Kidney glomerular epithelial cell (primary cell): ENCODE measurements at regions not wholly inside any gene's neighbourhood (a gene's known extent, or its start where the extent isn't known, plus 50 kb on each side); places are given as distances from the start of the nearest gene placed in this dataset.
"Not testable (repeated sequence)": the region's sequence is repeated elsewhere in the genome, so short reads cannot be mapped to it uniquely, and the experiment has no call there.

ENCODE experiments used
- DNase-seq: peaks from one replicate; lab custom pipeline; 2025; lab: John Stamatoyannopoulos, UW

DNA sequence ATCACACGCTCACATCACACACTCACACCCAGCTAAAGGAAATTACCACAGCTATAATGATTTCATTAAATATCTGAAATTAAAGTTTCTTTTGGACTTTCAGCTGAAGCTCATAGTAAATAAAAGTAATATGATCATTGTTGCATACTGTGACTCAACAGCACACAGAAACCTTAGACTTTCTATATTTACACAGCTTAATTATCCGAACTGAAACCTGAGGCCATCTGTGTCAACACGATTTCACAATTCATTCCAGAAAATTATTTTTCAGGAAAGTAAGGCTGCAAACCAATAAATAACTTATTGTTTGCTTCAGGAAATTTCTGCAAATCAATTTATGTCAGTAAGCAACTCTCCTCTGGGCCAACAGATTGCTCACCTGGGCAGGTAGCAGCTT lies 1352.2 kb upstream of the CDH18 start:
- DNase-seq, result not testable (repeated sequence)

GRCh38 chr5:21336478-21336877 lies 1348.5 kb upstream of the CDH18 start:
- DNase-seq, result not testable (repeated sequence)

DNA sequence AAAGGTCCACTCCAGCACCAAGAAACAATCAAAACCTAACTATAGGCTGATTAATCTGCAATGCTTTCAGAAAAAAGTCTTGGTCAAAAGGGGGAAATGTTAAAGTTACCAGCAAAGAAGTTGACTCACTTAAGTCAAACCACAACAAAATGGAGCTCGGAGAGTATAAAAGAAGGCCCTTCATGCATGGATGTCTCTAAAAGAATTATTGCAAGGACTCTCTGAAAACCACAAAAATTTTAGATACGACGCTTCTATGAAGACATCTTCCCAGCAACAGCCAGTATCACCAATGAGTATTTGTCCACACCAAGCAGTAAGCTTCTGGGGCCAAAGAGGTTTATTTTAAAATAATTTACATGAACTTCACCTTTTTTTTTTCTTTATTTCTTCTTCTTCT lies 1327.4 kb upstream of the CDH18 start:
- DNase-seq, result not testable (repeated sequence)

- not testable (repeated sequence) for DNase-seq
These were observed 1313.2 kb upstream of the CDH18 start for GRCh38 chr5:21301205-21301604.

- not testable (repeated sequence) for DNase-seq
These were observed 1286.4 kb upstream of the CDH18 start for GRCh38 chr5:21274361-21274760.

DNA sequence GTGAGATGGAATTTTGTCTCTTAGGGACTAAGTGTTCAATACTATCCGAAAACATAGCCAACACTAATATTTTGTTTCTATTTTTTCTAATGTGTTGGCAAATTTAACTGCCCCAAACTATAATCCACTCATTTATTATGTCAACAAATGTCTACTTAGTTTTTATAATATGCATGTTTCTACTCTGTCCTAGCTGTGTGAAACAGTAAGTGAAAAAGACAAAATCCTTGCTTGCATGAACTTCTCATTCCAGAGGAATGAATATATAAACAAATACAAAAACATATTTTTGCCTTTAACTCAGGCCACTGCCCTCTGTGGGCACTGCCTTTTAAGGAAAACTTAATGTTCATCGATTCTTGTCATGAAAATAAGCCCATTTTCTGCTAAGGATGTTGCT lies 1275.4 kb upstream of the CDH18 start:
- no peak for DNase-seq

GRCh38 chr5:21254161-21254560 lies 1266.2 kb upstream of the CDH18 start:
- no peak for DNase-seq

DNA sequence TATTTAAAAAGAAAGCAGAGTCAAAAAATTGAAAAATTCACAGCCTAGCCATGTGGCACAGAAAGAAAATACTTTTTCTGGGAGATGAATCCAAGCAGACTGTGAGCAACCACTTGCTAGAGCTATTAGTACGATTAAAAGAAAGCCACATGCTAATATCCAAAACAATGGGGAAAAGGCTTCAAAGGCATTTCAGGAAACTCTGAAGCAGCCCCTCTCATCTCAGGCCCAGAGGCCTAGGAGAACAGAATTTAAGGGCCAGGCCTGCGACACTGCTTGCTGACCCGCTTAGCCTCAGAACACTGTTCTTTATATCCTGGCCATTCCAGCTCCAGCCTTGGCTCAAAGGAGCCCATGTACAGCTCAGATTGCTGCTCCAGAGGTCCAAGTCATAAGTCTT lies 1257.0 kb upstream of the CDH18 start:
- DNase-seq, result no peak

DNA sequence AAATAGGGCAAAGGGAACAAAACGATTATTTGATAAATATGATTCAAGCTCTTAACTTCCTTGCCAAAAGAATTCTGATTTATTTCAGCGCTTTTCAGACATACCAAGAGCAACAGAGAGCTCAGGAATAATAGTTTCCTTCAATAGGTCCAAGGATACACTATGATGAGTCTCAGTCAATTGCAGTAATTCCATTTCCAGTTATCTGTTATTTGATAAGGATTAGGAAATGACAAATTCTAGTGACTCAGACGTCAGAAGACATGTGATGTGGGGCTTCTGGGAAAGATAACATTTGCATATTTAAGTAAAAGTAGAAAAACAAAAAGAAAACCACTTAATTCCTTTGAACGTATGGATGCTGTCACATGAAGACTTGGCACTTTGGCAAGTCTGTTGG lies 1250.8 kb upstream of the CDH18 start:
- DNase-seq, result no peak

GRCh38 chr5:21237461-21237860 lies 1249.5 kb upstream of the CDH18 start:
- DNase-seq, result no peak

DNA sequence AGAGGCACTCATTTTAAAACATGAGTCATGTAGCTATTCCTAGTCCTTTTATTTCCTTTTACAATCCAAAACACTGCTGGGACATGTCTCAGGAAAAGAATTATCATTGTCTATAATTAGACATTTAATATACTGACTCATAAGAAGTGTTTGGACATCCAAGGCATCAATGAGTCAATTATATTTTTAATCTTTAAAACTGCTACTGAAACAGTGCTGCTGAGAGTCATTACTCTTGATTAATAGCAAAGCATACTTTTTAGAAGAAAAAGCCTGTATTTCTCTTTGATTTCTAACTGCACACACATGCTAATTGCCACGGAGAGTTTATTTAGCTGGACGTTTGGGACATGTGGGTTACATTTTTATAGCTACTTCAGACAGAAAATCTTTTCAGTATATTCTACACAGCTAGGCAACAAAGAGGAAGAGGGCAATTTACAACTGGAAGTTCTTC lies 1249.0 kb upstream of the CDH18 start:
- no peak for DNase-seq

DNA sequence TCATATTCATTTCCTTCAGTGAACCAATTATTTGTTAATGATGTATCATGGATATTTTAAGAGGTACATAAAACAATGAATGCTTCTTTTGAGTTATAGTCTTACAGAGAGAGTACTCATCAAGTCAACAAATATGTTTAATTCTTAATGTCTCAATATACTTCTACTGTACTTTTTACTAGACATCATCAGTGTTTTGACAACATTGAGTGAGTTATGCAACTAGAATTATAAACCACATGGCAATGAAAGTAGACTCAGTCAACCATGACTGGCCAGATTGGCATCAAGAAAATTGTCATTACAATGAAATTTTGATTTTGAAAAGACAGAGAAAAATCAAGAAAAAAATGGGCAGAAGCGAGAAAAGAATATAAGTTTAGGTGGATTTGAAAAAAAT lies 1248.1 kb upstream of the CDH18 start:
- no peak for DNase-seq

DNA sequence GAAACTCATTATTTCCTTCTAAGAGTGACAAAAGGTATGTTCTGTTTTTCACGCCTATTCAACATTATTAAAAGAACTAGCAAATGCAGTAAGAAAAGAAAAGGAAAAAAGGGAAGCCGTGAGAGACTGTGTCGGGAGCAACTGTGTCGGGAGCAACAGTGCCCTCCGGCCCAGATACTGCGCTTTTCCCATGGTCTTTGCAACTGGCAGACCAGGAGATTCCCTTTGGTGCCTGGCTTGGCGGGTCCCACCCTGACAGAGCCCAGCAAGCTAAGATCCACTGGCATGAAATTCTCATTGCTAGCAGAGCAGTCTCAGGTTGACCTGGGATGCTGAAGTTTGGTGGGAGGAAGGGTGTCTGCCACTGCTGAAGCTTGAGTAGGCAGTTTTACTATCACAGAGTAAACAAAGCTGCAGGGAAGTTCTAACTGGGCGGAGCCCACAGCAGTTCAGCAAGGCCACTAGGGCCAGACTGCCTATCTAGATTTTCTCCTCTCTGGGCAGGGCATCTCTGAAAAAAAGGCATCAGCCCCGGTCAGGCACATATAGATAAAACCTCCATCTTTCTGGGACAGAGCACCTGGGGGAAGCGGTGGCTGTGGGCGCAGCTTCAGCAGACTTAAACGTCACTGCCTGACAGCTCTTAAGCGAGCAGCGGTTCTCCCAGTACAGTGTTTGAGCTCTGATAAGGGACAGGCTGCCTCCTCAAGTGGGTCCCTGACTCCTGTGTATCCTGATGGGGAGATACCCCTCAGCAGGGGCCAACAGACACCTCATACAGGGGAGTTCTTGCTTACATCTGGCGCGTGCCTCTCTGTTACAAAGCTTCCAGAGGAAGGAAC lies 1237.4 kb upstream of the CDH18 start:
- DNase-seq, result no peak

DNA sequence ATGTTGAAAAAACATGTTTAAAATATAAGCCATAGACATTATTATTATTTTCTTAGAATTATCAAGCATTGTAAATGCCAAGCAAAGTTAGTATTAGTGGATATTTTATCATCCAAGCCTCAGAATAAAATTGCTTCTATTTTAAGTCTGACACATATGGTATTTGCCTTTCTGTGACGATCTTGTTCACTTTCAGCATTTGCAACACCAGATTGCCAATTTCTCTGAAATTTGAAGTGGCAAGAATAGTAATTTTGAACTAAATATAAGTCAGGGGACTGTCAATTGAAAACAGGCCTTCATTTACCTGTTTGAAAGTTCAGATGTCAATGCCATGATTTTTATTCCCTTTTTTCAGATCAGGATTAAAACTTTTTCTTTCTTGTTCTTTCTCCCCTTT lies 1233.6 kb upstream of the CDH18 start:
- DNase-seq, result no peak

DNA sequence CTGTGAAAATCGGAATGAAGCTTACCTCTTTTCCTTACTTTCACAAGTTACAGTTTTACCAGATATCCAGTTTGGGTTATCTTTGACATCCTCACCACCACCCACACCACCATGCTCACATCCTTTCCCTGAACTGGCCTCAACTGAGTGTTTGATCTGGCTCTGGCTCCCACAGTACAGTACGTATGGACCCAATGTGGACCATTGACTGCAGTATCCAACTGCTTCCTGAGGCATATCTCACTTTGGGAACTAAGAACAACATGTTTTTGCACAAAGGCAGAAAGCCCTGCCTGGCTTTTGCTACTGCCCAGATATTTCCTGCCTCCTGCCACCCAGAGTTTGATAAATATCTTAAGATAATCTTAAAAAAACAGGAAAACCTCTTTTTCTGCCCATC lies 1232.0 kb upstream of the CDH18 start:
- no peak for DNase-seq

DNA sequence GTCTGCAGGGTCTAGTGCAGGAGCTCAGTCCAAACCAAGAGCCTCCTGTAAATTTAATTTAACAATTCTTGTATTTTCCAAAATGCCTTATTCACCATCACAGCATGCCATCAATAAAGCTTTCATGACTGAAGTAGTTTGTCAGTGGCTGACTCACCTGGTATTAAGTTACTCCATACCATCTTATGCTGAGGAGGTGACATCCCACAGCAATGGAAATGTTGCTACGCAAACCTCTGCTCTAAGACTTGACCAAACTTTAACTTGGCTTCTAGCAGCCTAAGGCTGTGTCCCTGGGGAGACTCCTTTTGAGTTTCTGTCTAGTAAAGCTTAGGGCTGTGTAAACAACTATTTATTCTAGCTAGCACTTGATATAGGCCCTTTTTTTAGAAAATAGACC lies 1231.3 kb upstream of the CDH18 start:
- DNase-seq, result no peak

DNA sequence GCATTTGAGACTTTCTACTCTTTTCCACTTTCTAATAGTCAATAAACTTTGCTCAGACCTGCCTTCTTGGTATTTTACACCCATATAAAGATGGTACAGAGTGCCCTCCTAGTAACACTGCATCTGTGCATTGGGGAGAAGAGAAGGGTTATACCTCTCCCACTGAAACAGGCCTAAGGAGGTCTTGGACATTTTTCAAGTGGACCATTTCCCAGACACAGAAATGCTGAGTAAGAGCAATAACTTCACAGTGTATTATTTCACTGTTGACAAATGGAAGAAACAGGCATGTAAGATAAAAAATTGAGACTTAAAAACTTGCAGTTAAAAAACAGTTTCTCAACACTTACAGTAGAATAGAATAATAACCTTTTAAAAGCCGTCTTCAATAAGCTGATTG lies 1224.0 kb upstream of the CDH18 start:
- no peak for DNase-seq

DNA sequence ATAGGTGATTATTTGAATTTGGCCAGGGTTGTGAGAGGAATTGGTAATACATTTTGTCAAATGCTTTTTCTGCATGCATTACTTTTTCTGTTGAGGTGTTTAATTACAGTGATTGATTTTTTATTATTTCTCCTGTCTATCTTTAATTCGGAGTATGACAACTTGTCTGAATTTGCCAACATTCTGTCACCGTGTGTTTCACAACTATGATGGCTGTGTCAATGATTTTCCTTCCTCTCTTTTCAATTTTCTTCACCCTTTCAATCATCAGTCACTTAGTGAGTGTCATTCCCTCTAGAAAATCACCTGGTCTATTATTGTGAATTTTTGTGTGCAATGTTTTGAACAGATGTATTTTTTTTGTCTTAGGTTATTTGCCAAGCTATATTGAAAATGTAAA lies 1221.4 kb upstream of the CDH18 start:
- DNase-seq, result no peak

GRCh38 chr5:21199087-21199486 lies 1211.1 kb upstream of the CDH18 start:
- DNase-seq, result no peak

DNA sequence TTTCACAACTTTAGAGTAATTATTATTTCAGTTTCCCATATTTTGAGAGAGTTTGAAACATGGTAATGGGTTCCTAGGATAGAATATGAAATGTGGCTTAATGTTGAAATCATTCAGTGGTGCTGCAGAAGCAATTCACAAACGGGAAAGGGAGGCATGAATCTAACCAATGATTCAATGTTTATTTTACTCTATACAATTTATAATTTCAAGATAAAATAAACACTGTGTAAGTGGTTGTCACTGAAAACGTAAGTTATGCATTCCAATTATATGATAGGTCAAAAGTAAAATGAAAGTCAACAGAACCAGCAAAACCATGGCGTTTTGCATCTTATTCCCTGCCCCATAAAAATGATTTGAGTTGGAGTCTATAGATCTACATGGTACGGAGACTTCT lies 1207.1 kb upstream of the CDH18 start:
- DNase-seq, result no peak

DNA sequence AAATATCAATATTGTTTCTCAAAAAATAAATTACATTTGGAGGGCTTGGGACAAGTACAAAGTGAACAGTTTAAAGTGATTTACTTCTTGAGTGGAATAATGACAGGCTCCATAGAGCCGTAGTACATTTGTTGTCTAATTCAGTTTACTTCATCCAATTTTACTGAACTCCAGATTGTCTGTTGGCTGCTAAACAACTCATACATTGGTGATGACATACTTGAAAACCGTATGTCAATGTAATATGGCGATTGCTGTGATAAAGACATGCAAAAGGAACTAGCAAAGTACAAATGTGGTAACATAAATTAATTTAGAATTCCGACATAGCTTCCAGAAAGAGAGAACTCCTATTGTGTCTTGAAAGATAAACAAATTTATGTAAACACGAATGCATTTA lies 1197.5 kb upstream of the CDH18 start:
- no peak for DNase-seq

GRCh38 chr5:21184581-21184980 lies 1196.6 kb upstream of the CDH18 start:
- DNase-seq, result no peak

GRCh38 chr5:21181609-21182125 lies 1193.7 kb upstream of the CDH18 start:
- DNase-seq, result no peak

GRCh38 chr5:21173526-21173925 lies 1185.5 kb upstream of the CDH18 start:
- DNase-seq, result no peak
